Loucy (cell line): ENCODE measurements at regions not wholly inside any gene's neighbourhood (a gene's known extent, or its start where the extent isn't known, plus 50 kb on each side); places are given as distances from the start of the nearest gene placed in this dataset.

Experiments used
- EZH2phosphoT487 ChIP-seq: fragments of 200-600 bp; IDR thresholded peaks from 2 replicates; pipeline ENCODE4 v1.6.1; 2018; ENCODE audit warnings: antibody characterized with exemption, mild to moderate bottlenecking, moderate library complexity, borderline replicate concordance
- TF ChIP-seq, protein P1 (sequence below): fragments of 200-600 bp; sonication (generic); conservative IDR thresholded peaks from 2 replicates; pipeline ENCODE4 v1.5.1; 2014; ENCODE audit warnings: mild to moderate bottlenecking, antibody characterized with exemption, low read length

DNA sequence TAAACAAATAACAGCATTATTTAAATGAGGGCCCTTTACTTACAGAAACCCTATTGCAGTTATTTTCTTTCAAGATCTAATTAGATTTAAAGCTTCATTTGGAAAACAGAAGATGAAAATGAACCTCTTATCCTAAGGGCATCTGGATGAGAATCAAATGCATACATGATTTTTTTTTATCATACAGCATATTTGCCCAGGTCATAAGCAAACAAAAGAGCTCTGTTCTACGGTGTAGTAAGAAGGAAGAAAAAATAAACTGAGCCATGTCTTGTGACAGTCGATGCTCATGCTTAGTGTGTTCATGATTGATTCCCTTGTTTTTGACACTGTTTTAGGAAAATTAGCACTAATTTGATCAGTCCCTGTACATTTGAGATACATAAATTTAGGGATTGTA is 202.6 kb upstream of the RNF32 start:
- TF ChIP-seq, protein P1, sequence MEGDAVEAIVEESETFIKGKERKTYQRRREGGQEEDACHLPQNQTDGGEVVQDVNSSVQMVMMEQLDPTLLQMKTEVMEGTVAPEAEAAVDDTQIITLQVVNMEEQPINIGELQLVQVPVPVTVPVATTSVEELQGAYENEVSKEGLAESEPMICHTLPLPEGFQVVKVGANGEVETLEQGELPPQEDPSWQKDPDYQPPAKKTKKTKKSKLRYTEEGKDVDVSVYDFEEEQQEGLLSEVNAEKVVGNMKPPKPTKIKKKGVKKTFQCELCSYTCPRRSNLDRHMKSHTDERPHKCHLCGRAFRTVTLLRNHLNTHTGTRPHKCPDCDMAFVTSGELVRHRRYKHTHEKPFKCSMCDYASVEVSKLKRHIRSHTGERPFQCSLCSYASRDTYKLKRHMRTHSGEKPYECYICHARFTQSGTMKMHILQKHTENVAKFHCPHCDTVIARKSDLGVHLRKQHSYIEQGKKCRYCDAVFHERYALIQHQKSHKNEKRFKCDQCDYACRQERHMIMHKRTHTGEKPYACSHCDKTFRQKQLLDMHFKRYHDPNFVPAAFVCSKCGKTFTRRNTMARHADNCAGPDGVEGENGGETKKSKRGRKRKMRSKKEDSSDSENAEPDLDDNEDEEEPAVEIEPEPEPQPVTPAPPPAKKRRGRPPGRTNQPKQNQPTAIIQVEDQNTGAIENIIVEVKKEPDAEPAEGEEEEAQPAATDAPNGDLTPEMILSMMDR = no peak
- no peak for TF ChIP-seq EZH2phosphoT487
